Erythroblast (primary cell): ENCODE measurements at regions not wholly inside any gene's neighbourhood (a gene's known extent, or its start where the extent isn't known, plus 50 kb on each side); places are given as distances from the start of the nearest gene placed in this dataset.
"Not testable (repeated sequence)": the region's sequence is repeated elsewhere in the genome, so short reads cannot be mapped to it uniquely, and the experiment has no call there.

ENCODE experiments used
- DNase-seq, 2 experiments: peaks; one replicate each; lab custom pipeline; 2025; lab: John Stamatoyannopoulos, UW
- GATA1 ChIP-seq: IDR thresholded peaks from 2 replicates; pipeline ENCODE4 v1.6.1; 2011; ENCODE audit warnings: low read depth, mild to moderate bottlenecking, control low read depth, low read length, moderate library complexity
- POLR2A ChIP-seq: IDR thresholded peaks from 2 replicates; pipeline ENCODE4 v1.6.1; 2011; ENCODE audit warnings: mild to moderate bottlenecking, low read length

GRCh38 chr20:48019940-48020339 is 234.7 kb upstream of the SULF2 start:
- no peak for DNase-seq
- TF ChIP-seq POLR2A (no peak), GATA1 (no peak)

DNA sequence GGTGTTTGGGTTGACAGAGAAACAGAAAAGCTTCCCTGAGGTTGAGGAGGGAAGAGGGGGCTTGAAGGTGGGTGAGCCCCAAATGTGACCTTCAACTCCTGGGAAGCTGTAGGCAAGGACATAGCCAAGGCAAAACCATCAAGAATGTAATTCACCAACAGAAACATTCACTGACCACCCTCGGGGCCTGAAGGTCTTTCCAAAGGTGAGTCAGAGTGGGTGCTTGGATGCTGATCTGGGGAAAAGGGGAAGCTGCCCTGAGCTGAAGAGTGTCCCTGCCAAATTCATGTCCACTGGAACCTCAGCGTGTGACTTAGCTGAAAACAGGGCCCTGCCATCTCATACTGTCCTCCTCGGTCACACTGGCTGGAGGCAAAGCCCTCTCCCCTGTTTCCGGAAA is 234.2 kb upstream of the SULF2 start:
- TF ChIP-seq GATA1 (no peak), POLR2A (no peak)
- DNase-seq: no peak

DNA sequence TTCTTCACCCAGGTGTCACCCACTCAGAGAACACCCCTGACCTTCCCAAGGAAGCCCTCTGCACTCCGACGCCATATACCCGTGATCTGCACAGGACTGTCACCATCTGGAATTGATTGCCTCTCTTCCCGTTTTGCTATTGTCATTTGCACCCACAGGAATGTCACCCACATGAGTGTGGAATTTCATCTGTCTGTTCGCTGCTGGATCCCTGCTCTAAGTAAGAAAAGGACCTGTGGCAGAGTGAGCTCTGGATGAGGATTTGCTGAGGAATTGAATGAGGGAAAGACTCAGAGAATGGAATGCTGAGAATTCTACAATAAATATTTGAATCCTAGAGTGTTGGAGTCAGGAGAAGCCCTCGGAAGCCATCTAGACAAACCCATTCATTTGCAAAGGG is 233.6 kb upstream of the SULF2 start:
- DNase-seq: not testable (repeated sequence)

- no peak for DNase-seq
- no peak for TF ChIP-seq POLR2A
- TF ChIP-seq GATA1: no peak
Observed at GRCh38 chr20:48017992-48018391, 232.7 kb upstream of the SULF2 start.

GRCh38 chr20:48017509-48017908 is 232.2 kb upstream of the SULF2 start:
- TF ChIP-seq POLR2A (no peak), GATA1 (no peak)

DNA sequence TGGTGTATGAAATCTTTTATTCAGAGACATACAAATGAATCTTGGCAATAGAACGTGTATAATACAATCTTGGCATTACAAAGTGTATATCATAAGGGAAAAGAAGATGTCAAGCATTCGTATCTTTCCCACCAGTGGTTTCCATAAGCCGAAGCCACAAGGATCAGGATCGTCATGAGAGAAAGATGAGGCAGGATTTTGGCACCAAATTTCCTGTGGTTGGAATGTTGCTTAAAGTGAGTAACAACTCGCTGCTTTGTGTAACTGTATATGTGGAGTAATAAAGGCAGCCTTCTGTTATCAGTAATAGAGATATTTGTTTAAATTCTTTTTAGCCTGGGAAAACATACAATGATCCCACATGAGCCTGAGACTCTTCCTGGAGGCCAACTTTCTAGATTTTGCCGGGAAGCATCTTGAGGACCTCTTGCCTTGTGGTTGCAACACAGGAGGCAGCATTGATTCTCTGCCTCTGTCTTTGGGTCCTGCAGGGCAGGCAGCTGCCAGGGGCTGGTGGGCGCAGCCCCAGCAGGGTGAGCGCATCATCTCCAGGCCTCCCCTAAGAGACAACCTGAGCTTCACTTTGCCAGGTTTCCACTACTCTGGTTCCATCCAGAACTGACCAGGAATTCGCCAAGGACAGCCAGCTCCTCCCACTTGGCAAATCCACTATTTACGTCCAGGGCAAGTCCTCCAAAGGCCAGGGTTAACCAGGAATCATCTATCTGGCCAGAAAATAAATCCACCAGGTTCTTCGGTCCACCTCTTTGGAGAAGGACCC is 230.9 kb upstream of the SULF2 start:
- no peak for DNase-seq
- TF ChIP-seq POLR2A (no peak), GATA1 (no peak)

More at GRCh38 chr20:48017509-48017908, 232.2 kb upstream of the SULF2 start:
- no peak for DNase-seq

DNA sequence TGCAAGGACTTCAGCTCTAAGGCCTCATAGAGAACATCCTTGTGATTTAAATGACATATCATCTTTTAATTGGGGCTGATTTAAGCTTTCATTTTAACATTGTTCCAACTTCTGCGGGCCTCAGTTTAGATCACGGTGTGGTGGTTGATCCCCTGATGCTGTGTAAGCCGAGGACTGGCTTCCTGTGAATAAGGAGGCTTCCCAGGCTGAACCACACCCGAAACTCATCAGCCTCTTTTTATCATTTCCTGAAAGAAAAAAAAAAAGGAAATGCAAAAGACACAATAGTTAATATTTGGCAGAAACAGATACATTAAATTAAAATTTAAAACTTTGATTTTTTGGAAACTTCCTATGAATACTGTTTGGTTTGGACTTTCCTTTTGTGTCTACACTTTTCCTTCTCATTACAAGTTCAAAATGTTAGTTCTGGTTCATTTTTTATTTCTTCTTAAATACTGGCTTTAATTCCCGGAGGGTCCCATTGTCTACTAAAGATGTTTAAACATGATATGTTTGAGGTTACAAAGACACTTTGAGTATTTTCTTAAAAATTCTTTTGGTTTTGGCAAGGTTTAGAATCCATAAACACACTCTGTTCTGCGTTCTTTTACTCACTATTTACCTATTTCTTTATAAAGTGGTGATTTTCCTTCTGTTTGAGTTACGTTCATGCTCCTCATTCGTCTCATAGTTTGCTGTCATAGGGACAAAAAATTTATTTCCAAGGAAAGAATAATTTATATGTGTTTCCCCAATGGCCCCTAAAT is 230.0 kb upstream of the SULF2 start:
- DNase-seq: no peak
- TF ChIP-seq GATA1 (no peak), POLR2A (no peak)

- no peak for TF ChIP-seq GATA1
- no peak for DNase-seq
Observed at GRCh38 chr20:48012401-48012974, 227.2 kb upstream of the SULF2 start.

DNA sequence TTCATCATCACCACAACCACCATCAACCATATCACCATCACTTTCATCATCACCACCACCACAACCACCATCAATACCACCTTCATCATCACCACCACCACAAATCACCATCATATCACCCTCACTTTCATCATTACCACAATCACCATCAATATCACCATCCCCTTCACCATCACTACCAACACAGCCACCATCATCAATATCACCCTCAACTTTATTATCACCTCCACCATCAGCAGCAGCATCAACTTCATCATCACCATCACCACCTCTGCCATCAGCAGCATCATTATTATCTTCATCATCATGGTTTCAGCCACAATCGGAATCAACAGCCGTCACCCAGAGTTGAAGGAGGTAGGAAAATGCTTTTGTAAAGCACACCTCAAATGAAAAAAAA is 225.7 kb upstream of the SULF2 start:
- TF ChIP-seq POLR2A: no peak

DNA sequence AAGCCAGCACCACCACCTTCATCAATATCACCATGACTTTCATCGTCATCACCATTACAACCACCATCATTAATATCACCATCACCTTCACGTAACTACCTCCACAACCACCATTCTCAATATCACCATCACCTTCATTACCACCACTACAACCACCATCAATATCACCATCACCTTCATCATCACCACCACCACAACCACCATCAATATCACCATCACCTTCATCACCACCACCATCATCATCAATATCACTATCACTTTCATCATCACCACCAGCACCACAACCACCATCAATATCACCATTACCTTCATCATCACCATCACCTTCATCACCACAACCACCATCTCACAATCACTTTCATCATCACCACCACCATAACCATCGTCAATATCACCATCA is 225.3 kb upstream of the SULF2 start:
- DNase-seq: no peak
- TF ChIP-seq GATA1: no peak
- no peak for TF ChIP-seq POLR2A

More for the DNA sequence above, 225.7 kb upstream of the SULF2 start:
- no peak for DNase-seq

DNA sequence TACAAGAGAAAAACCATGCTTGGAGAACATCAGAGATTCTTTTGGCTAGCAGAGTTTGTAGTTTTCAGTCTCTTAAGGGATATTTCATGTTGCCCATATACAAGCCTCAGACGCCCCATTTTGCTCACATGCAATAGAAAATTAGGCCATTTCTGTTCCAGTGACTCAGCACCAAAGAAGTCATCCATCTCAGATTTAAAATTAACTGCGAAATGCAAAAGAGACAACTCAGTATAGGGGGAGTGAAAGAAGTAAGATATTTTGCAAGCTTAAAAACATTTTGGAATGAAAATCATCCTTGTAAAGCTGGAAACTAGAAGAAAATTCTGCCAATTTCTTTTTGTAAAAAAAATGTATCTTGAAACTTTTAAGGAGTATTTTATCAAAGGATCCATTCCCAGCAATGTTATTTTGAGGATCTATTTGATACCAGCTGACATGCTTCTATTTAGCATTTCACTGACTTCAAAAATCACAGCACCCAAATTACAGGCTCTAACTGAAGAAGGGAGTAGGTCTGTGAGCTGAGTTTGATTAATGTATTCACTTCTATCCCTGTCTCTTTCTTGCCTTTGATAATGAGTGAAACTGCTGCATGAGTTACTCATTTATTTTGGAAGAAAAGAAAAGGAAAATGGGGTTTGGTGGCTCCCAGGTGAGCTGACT is 223.7 kb upstream of the SULF2 start:
- DNase-seq: no peak
- no peak for TF ChIP-seq GATA1
- no peak for TF ChIP-seq POLR2A

DNA sequence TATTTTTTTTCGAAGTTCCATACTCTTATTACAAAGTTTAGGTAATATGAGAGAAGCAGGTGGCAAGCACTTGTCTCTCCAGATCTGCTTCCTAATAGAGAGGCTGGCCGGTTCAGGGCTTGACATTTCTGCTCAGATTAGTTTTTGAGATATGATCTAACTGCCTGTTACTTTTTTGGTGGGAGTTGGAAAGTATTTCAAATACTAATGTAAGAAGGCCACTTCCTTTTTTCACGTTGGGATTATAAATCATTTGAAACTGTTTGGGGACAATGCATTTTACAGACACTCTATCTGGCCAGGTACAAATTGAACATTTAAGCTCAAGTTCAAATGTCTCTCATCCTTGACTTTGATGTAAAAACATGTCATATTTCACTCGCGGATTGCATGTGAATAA is 222.1 kb upstream of the SULF2 start:
- DNase-seq: no peak
- TF ChIP-seq GATA1: no peak
- TF ChIP-seq POLR2A: no peak

GRCh38 chr20:48006036-48006833 is 221.0 kb upstream of the SULF2 start:
- no peak for TF ChIP-seq POLR2A
- no peak for TF ChIP-seq GATA1
- no peak for DNase-seq
